Stomach (tissue), 8 donors: ENCODE measurements at regions not wholly inside any gene's neighbourhood (a gene's known extent, or its start where the extent isn't known, plus 50 kb on each side); places are given as distances from the start of the nearest gene placed in this dataset.

ENCODE experiments used
- DNase-seq, 2 donors: peaks; one replicate each; pipeline versions ENCODE4 v3.0.0 to v3.0.0-alpha.2; 2013 to 2019
- H3K27ac ChIP-seq, 5 donors: fragments of 200-600 bp in 4 of 5; sonication (generic) in 4 of 5; one replicate each; pipeline ENCODE4 v1.5.1; 2013 to 2019; ENCODE audit warnings: mild to moderate bottlenecking in 1 of 5, moderate library complexity in 1 of 5
- H3K27me3 ChIP-seq, 3 donors: fragments of 200-600 bp; sonication (generic); one replicate each; pipeline ENCODE4 v1.5.1; 2017 to 2019; ENCODE audit warnings: mixed run types in 1 of 3
- H3K36me3 ChIP-seq, 4 donors: fragments of 200-600 bp; sonication (generic); 1 replicate in 3 of 4; 2 replicates in 1 of 4; pipeline ENCODE4 v1.5.1; 2016 to 2019
- H3K4me1 ChIP-seq, 4 donors: fragments of 200-600 bp; sonication (generic); one replicate each; pipeline ENCODE4 v1.5.1; 2016 to 2019
- H3K4me3 ChIP-seq, 4 donors: fragments of 200-600 bp; sonication (generic) in 3 of 4; one replicate each; pipeline ENCODE4 v1.5.1; 2016 to 2019; ENCODE audit warnings: mild to moderate bottlenecking in 1 of 4
- H3K9me3 ChIP-seq, 4 donors: fragments of 200-600 bp; sonication (generic); one replicate each; pipeline ENCODE4 v1.5.1; 2016 to 2019
- EP300 ChIP-seq: sonication (generic); formaldehyde crosslinking; IDR thresholded peaks from one replicate; pipeline ENCODE4 v1.6.1; 2017; ENCODE audit warnings: antibody characterized with exemption
- POLR2A ChIP-seq, 4 donors: fragments of 450-650 bp; IDR thresholded peaks; one replicate each; pipeline ENCODE4 v1.6.1; 2016; ENCODE audit warnings: antibody characterized with exemption in 4 of 4, control low read depth in 2 of 4, mild to moderate bottlenecking in 1 of 4, moderate library complexity in 1 of 4
- POLR2AphosphoS5 ChIP-seq, 3 donors: sonication (generic); formaldehyde crosslinking; IDR thresholded peaks; one replicate each; pipeline ENCODE4 v1.6.1; 2016; ENCODE audit warnings: antibody characterized with exemption in 3 of 3
- WGBS, 5 donors: extraction: QIAGEN DNeasy Blood & Tissue Kit in 3 of 5; methylation state at CpG; one replicate each; pipeline versions ENCODE4 v1.1.5 to v1.1.7; 2013 to 2018; 5-methylcytosine and 5-hydroxymethylcytosine counted together
- intact Hi-C: fragments of 100-400 bp; cut with DNase I; formaldehyde crosslinking; loops from one replicate; pipeline ENCODE4 v1.15.1; 2023; ENCODE audit warnings: low total_unique reads
- TF ChIP-seq, protein P1 (sequence below), 7 experiments: fragments of 450-650 bp in 4 of 7; fragments of 200-600 bp in 3 of 7; sonication (generic) in 3 of 7; IDR thresholded peaks; one replicate each; pipeline ENCODE4 v1.5.1; 2016 to 2019; ENCODE audit warnings: antibody characterized with exemption in 7 of 7, control low read depth in 2 of 7, mild to moderate bottlenecking in 1 of 7
- donor health status: healthy with polysubstance abuse.
- donor health status: Bipolar disorder and iron deficiency.
- donor health status: healthy.

DNA sequence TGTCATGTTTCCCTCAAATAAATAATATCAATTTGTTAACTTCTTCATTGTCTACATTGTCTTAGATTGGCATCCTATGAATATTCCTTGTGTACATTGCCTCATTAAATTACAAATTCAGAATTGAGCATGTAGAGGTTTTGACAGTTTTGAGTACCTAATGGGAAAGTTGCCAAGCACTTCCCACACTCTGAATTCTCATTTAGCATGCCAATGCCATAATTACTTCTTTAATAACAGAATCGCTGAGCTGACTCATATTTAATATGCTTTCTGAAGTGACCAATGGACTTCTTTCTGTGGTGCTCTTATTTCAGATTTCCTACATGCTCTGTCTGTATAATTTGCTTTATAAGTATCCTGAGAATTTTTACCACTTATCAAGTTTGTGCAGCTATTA is 114.4 kb upstream of the NOL4 start:
- H3K27me3 ChIP-seq: no peaks in the 10 kb centered on the region
- H3K36me3 ChIP-seq: no peaks in the 10 kb centered on the region
- TF ChIP-seq POLR2A (IDR thresholded peaks at IDR 0.05): no peak
- H3K9me3 ChIP-seq: no peaks in the 10 kb centered on the region
- intact Hi-C loops: no loop called here
- DNase-seq: no peak
- 81 to 93% (median 84%) methylated on average over 1 of the region's 1 CpG for WGBS, 5 donors
- no peak overlapping the region for H3K27ac ChIP-seq
- H3K4me1 ChIP-seq: no peaks in the 10 kb centered on the region
- no peak overlapping the region for H3K4me3 ChIP-seq

DNA sequence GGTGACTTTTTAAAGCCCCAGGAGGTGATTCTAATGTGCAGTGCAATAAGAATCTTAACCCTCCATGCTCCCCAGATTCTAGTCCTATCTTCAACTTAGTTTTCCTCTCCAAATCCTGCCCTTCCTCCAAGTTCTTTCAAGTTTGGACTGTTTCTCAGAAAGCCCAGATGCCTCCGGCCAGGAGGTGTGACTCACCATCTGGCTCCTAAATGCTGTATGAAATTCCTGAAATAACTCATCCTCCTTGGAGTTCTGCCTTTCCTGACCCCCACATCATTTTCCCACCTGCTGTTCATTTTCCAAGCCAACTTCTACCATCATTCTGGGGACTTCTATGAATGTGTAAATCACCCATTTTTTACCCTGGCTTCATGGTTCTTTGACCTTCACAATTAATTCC is 118.2 kb upstream of the NOL4 start:
- H3K27ac ChIP-seq: no peak overlapping the region
- WGBS, 5 donors: 45 to 73% (median 67%) methylated on average over 1 of the region's 1 CpG

DNA sequence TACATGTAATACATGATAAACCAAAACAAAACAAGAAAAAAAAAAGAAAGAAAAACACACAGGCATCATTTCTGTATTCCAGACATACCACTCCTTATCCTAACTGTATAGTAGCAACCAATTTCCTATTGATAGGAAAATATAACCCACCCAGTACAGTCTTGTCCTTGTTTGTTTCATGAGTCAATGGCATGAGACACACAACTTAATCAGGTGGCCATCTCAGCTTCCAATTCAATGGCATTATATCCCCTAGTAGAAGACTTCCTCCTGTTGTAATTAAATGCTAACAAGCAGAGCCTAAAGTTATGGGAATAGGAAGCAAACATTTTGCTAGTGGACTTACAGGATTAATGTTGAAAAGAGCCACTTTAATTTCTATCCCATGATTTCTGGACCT is 121.0 kb upstream of the NOL4 start:
- DNase-seq: no peak
- H3K27ac ChIP-seq: no peak overlapping the region
- no peak overlapping the region for H3K4me3 ChIP-seq
- TF ChIP-seq POLR2AphosphoS5 (IDR thresholded peaks at IDR 0.05): no peak
- TF ChIP-seq, protein P1, sequence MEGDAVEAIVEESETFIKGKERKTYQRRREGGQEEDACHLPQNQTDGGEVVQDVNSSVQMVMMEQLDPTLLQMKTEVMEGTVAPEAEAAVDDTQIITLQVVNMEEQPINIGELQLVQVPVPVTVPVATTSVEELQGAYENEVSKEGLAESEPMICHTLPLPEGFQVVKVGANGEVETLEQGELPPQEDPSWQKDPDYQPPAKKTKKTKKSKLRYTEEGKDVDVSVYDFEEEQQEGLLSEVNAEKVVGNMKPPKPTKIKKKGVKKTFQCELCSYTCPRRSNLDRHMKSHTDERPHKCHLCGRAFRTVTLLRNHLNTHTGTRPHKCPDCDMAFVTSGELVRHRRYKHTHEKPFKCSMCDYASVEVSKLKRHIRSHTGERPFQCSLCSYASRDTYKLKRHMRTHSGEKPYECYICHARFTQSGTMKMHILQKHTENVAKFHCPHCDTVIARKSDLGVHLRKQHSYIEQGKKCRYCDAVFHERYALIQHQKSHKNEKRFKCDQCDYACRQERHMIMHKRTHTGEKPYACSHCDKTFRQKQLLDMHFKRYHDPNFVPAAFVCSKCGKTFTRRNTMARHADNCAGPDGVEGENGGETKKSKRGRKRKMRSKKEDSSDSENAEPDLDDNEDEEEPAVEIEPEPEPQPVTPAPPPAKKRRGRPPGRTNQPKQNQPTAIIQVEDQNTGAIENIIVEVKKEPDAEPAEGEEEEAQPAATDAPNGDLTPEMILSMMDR (IDR thresholded peaks at IDR 0.05): no peak
- no peak for TF ChIP-seq POLR2A (IDR thresholded peaks at IDR 0.05)
- TF ChIP-seq EP300: no peak
- H3K36me3 ChIP-seq: no peaks in the 10 kb centered on the region
- no peaks in the 10 kb centered on the region for H3K9me3 ChIP-seq
- H3K27me3 ChIP-seq: no peaks in the 10 kb centered on the region
- H3K4me1 ChIP-seq: no peaks in the 10 kb centered on the region
- intact Hi-C loops: no loop called here

More for the DNA sequence above, 118.2 kb upstream of the NOL4 start:
- TF ChIP-seq POLR2AphosphoS5 (IDR thresholded peaks at IDR 0.05) (no peak), EP300 (no peak), POLR2A (IDR thresholded peaks at IDR 0.05) (no peak)
- TF ChIP-seq, protein P1 (IDR thresholded peaks at IDR 0.05): no peak
- Histone ChIP-seq H3K4me3 (no peak overlapping the region), H3K9me3 (no peaks in the 10 kb centered on the region), H3K4me1 (no peaks in the 10 kb centered on the region), H3K36me3 (no peaks in the 10 kb centered on the region), H3K27me3 (no peaks in the 10 kb centered on the region)
- intact Hi-C loops: no loop called here
- no peak for DNase-seq

DNA sequence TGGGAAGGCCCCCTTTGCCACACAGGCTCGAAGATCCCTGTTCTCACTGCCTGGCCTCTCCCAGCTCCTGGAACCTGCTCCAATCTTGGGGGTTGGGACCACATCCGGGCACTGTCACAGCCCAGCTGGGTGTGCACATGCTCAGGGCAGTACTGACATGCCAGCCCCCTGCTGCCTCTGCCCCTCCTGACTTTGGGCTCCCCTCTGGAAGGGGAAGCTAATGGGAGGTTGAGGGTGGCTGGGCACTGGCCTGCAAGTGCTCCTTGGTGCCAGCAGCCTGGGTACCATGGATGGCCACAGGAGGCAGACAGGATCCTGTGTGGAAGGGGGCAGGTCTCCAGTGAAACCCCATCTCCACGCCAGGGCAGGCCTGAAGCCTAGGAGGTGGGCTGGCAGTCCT is 126.1 kb upstream of the NOL4 start:
- no peak overlapping the region for H3K27ac ChIP-seq
- no peaks in the 10 kb centered on the region for H3K36me3 ChIP-seq
- intact Hi-C loops: no loop called here
- no peaks in the 10 kb centered on the region for H3K4me1 ChIP-seq
- WGBS, 5 donors: 72 to 92% (median 83%) methylated on average over 2 to 3 of the region's 3 CpGs
- no peaks in the 10 kb centered on the region for H3K27me3 ChIP-seq
- TF ChIP-seq, protein P1 (IDR thresholded peaks at IDR 0.05): no peak
- TF ChIP-seq POLR2AphosphoS5 (IDR thresholded peaks at IDR 0.05) (no peak), POLR2A (IDR thresholded peaks at IDR 0.05) (no peak)
- no peak for DNase-seq
- no peaks in the 10 kb centered on the region for H3K9me3 ChIP-seq
- H3K4me3 ChIP-seq: no peak overlapping the region

DNA sequence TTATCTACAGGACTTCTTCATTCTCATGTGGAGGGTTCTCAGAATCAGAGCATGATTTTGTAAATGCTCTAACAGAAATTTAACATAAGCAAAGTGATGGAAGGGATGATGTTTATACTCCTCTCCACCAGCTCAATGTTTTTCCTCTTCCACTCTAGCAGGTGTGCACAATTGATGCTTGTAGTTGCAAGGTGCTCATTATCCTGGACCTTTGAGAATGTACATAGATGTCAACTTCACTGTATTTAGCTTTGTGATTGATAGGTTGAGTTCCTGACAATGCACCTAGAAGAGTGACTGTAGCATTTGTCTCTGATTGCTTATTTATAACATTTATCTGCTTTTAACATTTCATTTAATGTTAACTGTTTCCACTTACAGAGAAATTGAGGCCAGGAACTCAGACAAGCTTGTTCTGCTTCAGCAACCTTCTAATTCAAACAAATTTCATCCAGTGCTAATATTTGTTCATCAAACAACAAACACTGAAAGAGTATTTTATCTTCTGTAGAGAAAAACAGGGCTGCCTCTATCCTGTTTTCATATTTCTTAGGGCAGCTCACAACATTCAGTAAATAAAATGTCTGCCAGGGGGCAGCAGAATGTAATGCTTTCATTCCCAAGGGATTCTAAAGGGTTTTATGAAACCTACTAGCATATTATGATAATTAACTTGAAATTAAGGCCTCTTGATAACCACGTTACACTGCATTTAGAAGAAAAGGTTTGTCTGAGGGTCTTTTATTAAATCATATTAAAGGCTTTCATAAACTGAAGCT is 127.9 kb upstream of the NOL4 start:
- Histone ChIP-seq H3K27ac (no peak overlapping the region), H3K9me3 (no peaks in the 10 kb centered on the region), H3K27me3 (no peaks in the 10 kb centered on the region), H3K4me1 (no peaks in the 10 kb centered on the region), H3K4me3 (no peak overlapping the region), H3K36me3 (no peaks in the 10 kb centered on the region)
- intact Hi-C loops: no loop called here
- 18 to 39% (median 29%) methylated on average over 1 of the region's 1 CpG for WGBS, 5 donors
- TF ChIP-seq, protein P1 (IDR thresholded peaks at IDR 0.05): peak in 2 of 7 experiments; percentile 10 to 19
- TF ChIP-seq POLR2AphosphoS5 (IDR thresholded peaks at IDR 0.05) (no peak), POLR2A (IDR thresholded peaks at IDR 0.05) (no peak), EP300 (no peak)
- peak in 1 of 2 donors; percentile 39 for DNase-seq
